ENCODE measurements at regions not wholly inside any gene's neighbourhood (a gene's known extent, or its start where the extent isn't known, plus 50 kb on each side); places are given as distances from the start of the nearest gene placed in this dataset.

GRCh38 chr1:38657207-38657840 lies 202.2 kb downstream of the RRAGC start (continued):
- TF ChIP-seq ZNF462 (CRISPR knock-in tag; IDR thresholded peaks at IDR 0.05) (no peak), JUNB (IDR thresholded peaks at IDR 0.05; ENCODE audit: unreplicated experiment) (no peak), STAT1 (IDR thresholded peaks at IDR 0.05; ENCODE audit: unreplicated experiment) (no peak), ZNF331 (CRISPR knock-in tag; IDR thresholded peaks at IDR 0.05; ENCODE audit: low read depth) (no peak), NANOG (IDR thresholded peaks at IDR 0.05; ENCODE audit: borderline replicate concordance) (no peak)
- TF ChIP-seq, protein P1, sequence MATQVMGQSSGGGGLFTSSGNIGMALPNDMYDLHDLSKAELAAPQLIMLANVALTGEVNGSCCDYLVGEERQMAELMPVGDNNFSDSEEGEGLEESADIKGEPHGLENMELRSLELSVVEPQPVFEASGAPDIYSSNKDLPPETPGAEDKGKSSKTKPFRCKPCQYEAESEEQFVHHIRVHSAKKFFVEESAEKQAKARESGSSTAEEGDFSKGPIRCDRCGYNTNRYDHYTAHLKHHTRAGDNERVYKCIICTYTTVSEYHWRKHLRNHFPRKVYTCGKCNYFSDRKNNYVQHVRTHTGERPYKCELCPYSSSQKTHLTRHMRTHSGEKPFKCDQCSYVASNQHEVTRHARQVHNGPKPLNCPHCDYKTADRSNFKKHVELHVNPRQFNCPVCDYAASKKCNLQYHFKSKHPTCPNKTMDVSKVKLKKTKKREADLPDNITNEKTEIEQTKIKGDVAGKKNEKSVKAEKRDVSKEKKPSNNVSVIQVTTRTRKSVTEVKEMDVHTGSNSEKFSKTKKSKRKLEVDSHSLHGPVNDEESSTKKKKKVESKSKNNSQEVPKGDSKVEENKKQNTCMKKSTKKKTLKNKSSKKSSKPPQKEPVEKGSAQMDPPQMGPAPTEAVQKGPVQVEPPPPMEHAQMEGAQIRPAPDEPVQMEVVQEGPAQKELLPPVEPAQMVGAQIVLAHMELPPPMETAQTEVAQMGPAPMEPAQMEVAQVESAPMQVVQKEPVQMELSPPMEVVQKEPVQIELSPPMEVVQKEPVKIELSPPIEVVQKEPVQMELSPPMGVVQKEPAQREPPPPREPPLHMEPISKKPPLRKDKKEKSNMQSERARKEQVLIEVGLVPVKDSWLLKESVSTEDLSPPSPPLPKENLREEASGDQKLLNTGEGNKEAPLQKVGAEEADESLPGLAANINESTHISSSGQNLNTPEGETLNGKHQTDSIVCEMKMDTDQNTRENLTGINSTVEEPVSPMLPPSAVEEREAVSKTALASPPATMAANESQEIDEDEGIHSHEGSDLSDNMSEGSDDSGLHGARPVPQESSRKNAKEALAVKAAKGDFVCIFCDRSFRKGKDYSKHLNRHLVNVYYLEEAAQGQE (IDR thresholded peaks at IDR 0.05; ENCODE audit: unreplicated experiment) = no peak

Measured in GM23338 (cell line).